ENCODE measurements at regions not wholly inside any gene's neighbourhood (a gene's known extent, or its start where the extent isn't known, plus 50 kb on each side); places are given as distances from the start of the nearest gene placed in this dataset.

- no peaks in the 10 kb centered on the region for H3K9me2 ChIP-seq (ENCODE audit: insufficient read depth)
- H3K4me3 ChIP-seq: no peak overlapping the region
- 7% methylated on average over 2 of the region's 2 CpGs for WGBS, 2 experiments (ENCODE audit: low coverage in 1 of 2, low lambda C conversion rate in 2 of 2, missing lambda C conversion rate in 2 of 2)
- no peak overlapping the region for H3K27ac ChIP-seq
- H3K9me3 ChIP-seq (ENCODE audit: low read depth): no peaks in the 10 kb centered on the region
- H3F3A ChIP-seq (ENCODE audit: insufficient read depth): no peaks in the 10 kb centered on the region
- no peaks in the 10 kb centered on the region for H3K36me3 ChIP-seq (ENCODE audit: low read depth)
- no peak for TF ChIP-seq EZH2phosphoT487 (IDR thresholded peaks at IDR 0.05; ENCODE audit: insufficient read depth, low read depth)
- no peak for TF ChIP-seq EZH2 (IDR thresholded peaks at IDR 0.05; ENCODE audit: insufficient read depth, poor library complexity, severe bottlenecking)
- no peaks in the 10 kb centered on the region for H3K27me3 ChIP-seq (replicated peaks; ENCODE audit: insufficient read depth)
- no peak overlapping the region for H2AFZ ChIP-seq
- peak; percentile 59 for DNase-seq
- H3K79me2 ChIP-seq (ENCODE audit: insufficient read depth): no peaks in the 10 kb centered on the region
- H3K4me2 ChIP-seq (ENCODE audit: unreplicated experiment): no peak overlapping the region
- H3K4me1 ChIP-seq (ENCODE audit: insufficient read depth): 0 out of 2 replicates have a peak, but pooled peaks cover 4% of the 10 kb centered on the region
- in situ Hi-C loops (cut with MboI): no loop called here
- H3K9ac ChIP-seq: no peak overlapping the region
- no peaks in the 10 kb centered on the region for H4K20me1 ChIP-seq (ENCODE audit: insufficient read depth)
Measured at GRCh38 chr15:98025237-98025636, 64.7 kb downstream of the ARRDC4 start.

- no peak for TF ChIP-seq EZH2 (IDR thresholded peaks at IDR 0.05; ENCODE audit: insufficient read depth, poor library complexity, severe bottlenecking)
- no peak for TF ChIP-seq EZH2phosphoT487 (IDR thresholded peaks at IDR 0.05; ENCODE audit: insufficient read depth, low read depth)
- Histone ChIP-seq H3K9me3 (ENCODE audit: low read depth) (no peaks in the 10 kb centered on the region), H4K20me1 (ENCODE audit: insufficient read depth) (no peaks in the 10 kb centered on the region), H3K27me3 (replicated peaks; ENCODE audit: insufficient read depth) (no peaks in the 10 kb centered on the region), H3K4me2 (ENCODE audit: unreplicated experiment) (no peak overlapping the region), H3K79me2 (ENCODE audit: insufficient read depth) (no peaks in the 10 kb centered on the region), H3K9me2 (ENCODE audit: insufficient read depth) (no peaks in the 10 kb centered on the region), H3K4me1 (ENCODE audit: insufficient read depth) (no peaks in the 10 kb centered on the region), H2AFZ (no peak overlapping the region), H3K9ac (no peak overlapping the region), H3F3A (ENCODE audit: insufficient read depth) (no peaks in the 10 kb centered on the region), H3K4me3 (no peak overlapping the region), H3K36me3 (ENCODE audit: low read depth) (no peaks in the 10 kb centered on the region), H3K27ac (no peak overlapping the region)
- DNase-seq: no peak
- WGBS, 2 experiments (ENCODE audit: low coverage in 1 of 2, low lambda C conversion rate in 2 of 2, missing lambda C conversion rate in 2 of 2): 65 to 69% methylated on average over 4 of the region's 4 CpGs
- in situ Hi-C loops (cut with MboI): no loop called here
Measured at GRCh38 chr15:98034731-98035130, 74.2 kb downstream of the ARRDC4 start.

GRCh38 chr15:98035134-98035533, 74.6 kb downstream of the ARRDC4 start:
- no peak overlapping the region for H2AFZ ChIP-seq
- in situ Hi-C loops (cut with MboI): no loop called here
- H3K27ac ChIP-seq: no peak overlapping the region
- no peak overlapping the region for H3K4me3 ChIP-seq
- H4K20me1 ChIP-seq (ENCODE audit: insufficient read depth): no peaks in the 10 kb centered on the region
- no peaks in the 10 kb centered on the region for H3K9me2 ChIP-seq (ENCODE audit: insufficient read depth)
- H3K9ac ChIP-seq: no peak overlapping the region
- no peak overlapping the region for H3K4me2 ChIP-seq (ENCODE audit: unreplicated experiment)
- no peak for TF ChIP-seq EZH2phosphoT487 (IDR thresholded peaks at IDR 0.05; ENCODE audit: insufficient read depth, low read depth)
- no peak for TF ChIP-seq EZH2 (IDR thresholded peaks at IDR 0.05; ENCODE audit: insufficient read depth, poor library complexity, severe bottlenecking)
- 73 to 76% methylated on average over 7 of the region's 7 CpGs for WGBS, 2 experiments (ENCODE audit: low coverage in 1 of 2, low lambda C conversion rate in 2 of 2, missing lambda C conversion rate in 2 of 2)
- no peaks in the 10 kb centered on the region for H3F3A ChIP-seq (ENCODE audit: insufficient read depth)
- H3K4me1 ChIP-seq (ENCODE audit: insufficient read depth): no peaks in the 10 kb centered on the region
- no peak for DNase-seq
- no peaks in the 10 kb centered on the region for H3K27me3 ChIP-seq (replicated peaks; ENCODE audit: insufficient read depth)
- H3K79me2 ChIP-seq (ENCODE audit: insufficient read depth): no peaks in the 10 kb centered on the region
- H3K9me3 ChIP-seq (ENCODE audit: low read depth): no peaks in the 10 kb centered on the region
- H3K36me3 ChIP-seq (ENCODE audit: low read depth): no peaks in the 10 kb centered on the region

DNA sequence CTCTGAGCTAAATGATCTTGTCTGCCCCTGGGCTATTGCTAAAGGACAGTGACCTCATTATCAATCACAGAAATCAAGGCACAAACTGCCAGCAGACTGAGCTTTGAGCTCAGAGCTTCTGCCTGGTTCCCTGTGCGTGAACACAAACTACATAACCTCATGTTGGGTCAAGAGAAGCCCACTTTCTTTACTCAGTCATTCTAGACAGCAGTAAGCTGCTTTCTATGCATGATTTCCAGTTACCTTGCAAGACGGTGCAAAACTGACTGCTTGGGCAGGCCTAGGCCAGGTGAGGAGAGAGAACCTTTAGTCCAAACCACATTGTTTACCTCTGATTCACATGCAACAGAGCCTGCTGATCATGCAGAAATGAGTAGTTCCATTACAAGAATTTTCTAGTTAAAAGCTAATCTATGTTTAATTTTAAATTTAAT, 75.1 kb downstream of the ARRDC4 start:
- H3K9ac ChIP-seq: no peak overlapping the region
- H3F3A ChIP-seq (ENCODE audit: insufficient read depth): no peaks in the 10 kb centered on the region
- no peaks in the 10 kb centered on the region for H3K36me3 ChIP-seq (ENCODE audit: low read depth)
- WGBS, 2 experiments (ENCODE audit: low coverage in 1 of 2, low lambda C conversion rate in 2 of 2, missing lambda C conversion rate in 2 of 2): 57 to 59% methylated on average over 2 of the region's 2 CpGs
- no peaks in the 10 kb centered on the region for H3K9me3 ChIP-seq (ENCODE audit: low read depth)
- H4K20me1 ChIP-seq (ENCODE audit: insufficient read depth): no peaks in the 10 kb centered on the region
- H3K27me3 ChIP-seq (replicated peaks; ENCODE audit: insufficient read depth): no peaks in the 10 kb centered on the region
- TF ChIP-seq EZH2phosphoT487 (IDR thresholded peaks at IDR 0.05; ENCODE audit: insufficient read depth, low read depth) (no peak), EZH2 (IDR thresholded peaks at IDR 0.05; ENCODE audit: insufficient read depth, poor library complexity, severe bottlenecking) (no peak)
- no peak overlapping the region for H3K27ac ChIP-seq
- no peaks in the 10 kb centered on the region for H3K79me2 ChIP-seq (ENCODE audit: insufficient read depth)
- in situ Hi-C loops (cut with MboI): no loop called here
- H3K4me3 ChIP-seq: no peak overlapping the region
- H3K9me2 ChIP-seq (ENCODE audit: insufficient read depth): no peaks in the 10 kb centered on the region
- H2AFZ ChIP-seq: no peak overlapping the region
- H3K4me1 ChIP-seq (ENCODE audit: insufficient read depth): no peaks in the 10 kb centered on the region
- DNase-seq: no peak
- no peak overlapping the region for H3K4me2 ChIP-seq (ENCODE audit: unreplicated experiment)

DNA sequence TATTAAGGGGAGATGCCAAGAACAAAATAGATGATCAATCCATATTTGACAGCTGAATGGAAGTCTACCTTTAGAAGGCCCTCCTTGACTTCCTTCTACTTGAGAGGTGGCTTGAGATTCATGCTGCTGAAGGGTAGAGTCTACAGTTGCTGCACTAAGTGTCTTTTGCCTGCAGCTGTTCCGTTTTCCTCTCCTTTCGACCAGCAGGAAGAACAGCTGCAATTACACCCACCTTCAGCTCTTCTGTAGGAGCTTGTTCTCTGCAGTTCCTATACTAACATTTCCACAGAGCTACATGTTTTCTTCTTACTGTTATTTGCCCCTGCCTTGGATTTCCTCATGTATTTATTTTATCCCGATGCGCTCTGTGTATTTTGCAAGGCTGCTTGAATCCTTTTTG, 79.1 kb downstream of the ARRDC4 start:
- H3K4me2 ChIP-seq (ENCODE audit: unreplicated experiment): no peak overlapping the region
- WGBS, 2 experiments (ENCODE audit: low coverage in 1 of 2, low lambda C conversion rate in 2 of 2, missing lambda C conversion rate in 2 of 2): 68 to 69% methylated on average over 4 of the region's 4 CpGs
- no peaks in the 10 kb centered on the region for H3K36me3 ChIP-seq (ENCODE audit: low read depth)
- H3K27ac ChIP-seq: no peak overlapping the region
- no peaks in the 10 kb centered on the region for H3F3A ChIP-seq (ENCODE audit: insufficient read depth)
- no peak overlapping the region for H3K4me3 ChIP-seq
- no peaks in the 10 kb centered on the region for H3K9me3 ChIP-seq (ENCODE audit: low read depth)
- no peak overlapping the region for H2AFZ ChIP-seq
- no peaks in the 10 kb centered on the region for H3K4me1 ChIP-seq (ENCODE audit: insufficient read depth)
- H3K9ac ChIP-seq: no peak overlapping the region
- no peaks in the 10 kb centered on the region for H4K20me1 ChIP-seq (ENCODE audit: insufficient read depth)
- DNase-seq: no peak
- TF ChIP-seq EZH2phosphoT487 (IDR thresholded peaks at IDR 0.05; ENCODE audit: insufficient read depth, low read depth) (no peak), EZH2 (IDR thresholded peaks at IDR 0.05; ENCODE audit: insufficient read depth, poor library complexity, severe bottlenecking) (no peak)
- in situ Hi-C loops (cut with MboI): no loop called here
- H3K27me3 ChIP-seq (replicated peaks; ENCODE audit: insufficient read depth): no peaks in the 10 kb centered on the region
- H3K79me2 ChIP-seq (ENCODE audit: insufficient read depth): no peaks in the 10 kb centered on the region
- H3K9me2 ChIP-seq (ENCODE audit: insufficient read depth): no peaks in the 10 kb centered on the region
